ENCODE measurements at regions not wholly inside any gene's neighbourhood (a gene's known extent, or its start where the extent isn't known, plus 50 kb on each side); places are given as distances from the start of the nearest gene placed in this dataset.

DNA sequence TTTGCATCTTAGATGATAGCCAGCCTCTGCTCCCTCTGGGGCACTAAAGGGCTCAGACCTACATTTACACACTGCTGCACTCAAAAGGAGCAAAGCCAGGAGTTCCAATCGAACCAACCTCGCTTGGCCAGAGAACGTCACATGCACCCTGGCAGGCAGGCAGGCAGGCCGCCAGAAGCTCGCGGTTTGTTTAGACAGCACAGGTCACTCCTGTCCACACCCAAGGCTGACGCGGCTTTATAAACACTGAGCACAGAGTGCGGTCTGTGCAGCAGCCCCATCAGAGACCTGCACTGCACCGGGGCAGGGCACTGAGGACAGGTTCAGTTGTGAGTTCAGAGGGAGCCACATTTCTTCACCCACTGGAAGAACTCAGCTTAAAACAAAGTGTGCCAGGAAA lies 143.9 kb downstream of the BCOR start:
- DNase-seq (ENCODE audit: low spot score): no peak
- no peaks in the 10 kb centered on the region for H3K27me3 Mint-ChIP-seq (ENCODE audit: insufficient read depth)
- no peaks in the 10 kb centered on the region for H3K36me3 Mint-ChIP-seq (ENCODE audit: low read depth)
- H3K27ac Mint-ChIP-seq: no peak overlapping the region
- peaks cover 11% of the 10 kb centered on the region for H3K4me1 Mint-ChIP-seq (ENCODE audit: low read depth)
- intact Hi-C loops (cut with micrococcal nuclease): no loop called here
- H3K4me3 Mint-ChIP-seq: no peak overlapping the region
- no peaks in the 10 kb centered on the region for H3K9me3 Mint-ChIP-seq

DNA sequence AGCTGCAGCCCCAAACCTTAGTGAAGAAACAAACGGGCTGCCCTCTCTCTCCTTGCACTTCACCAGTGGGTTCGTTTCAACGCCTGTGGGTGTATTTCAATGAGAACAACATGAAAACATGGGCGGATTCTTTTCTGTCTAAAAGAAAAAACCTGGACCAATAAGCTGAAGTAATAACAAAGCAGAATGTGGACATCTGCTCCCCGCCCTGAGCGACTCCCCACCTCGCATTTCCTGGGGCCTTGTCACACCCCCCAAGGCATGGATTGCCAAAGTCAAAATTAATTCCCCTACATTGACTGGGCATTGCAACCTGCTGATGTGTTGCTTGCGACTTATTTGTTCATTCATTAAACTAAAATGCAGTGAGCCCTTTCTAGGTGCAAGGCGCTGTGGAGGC lies 142.9 kb downstream of the BCOR start:
- intact Hi-C loops (cut with micrococcal nuclease): no loop called here
- Mint-ChIP-seq H3K36me3 (ENCODE audit: low read depth) (no peaks in the 10 kb centered on the region), H3K27me3 (ENCODE audit: insufficient read depth) (no peaks in the 10 kb centered on the region), H3K9me3 (no peaks in the 10 kb centered on the region), H3K27ac (no peak overlapping the region), H3K4me3 (no peak overlapping the region), H3K4me1 (ENCODE audit: low read depth) (peaks cover 11% of the 10 kb centered on the region)
- DNase-seq (ENCODE audit: low spot score): no peak

DNA sequence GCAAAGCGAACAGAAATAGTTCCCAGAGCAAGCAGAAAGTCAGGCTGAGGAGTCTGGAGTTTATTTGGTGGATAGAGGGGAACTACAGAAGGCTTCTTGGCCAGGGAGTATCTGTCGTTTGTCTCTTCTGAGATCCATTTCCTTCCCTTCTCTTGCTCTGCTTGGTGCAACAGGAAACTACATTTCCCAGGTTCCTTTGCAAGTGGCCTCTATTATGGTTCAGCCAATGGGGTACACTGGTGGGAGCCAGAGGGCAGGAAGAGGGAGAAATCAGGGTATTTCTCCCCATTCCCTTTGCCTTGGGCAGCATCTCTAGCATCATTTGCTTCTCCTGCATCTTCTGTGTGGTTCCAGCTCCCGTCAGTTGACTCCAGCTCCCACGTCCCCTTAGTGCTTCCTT lies 142.1 kb downstream of the BCOR start:
- Mint-ChIP-seq H3K4me1 (ENCODE audit: low read depth) (peaks cover 11% of the 10 kb centered on the region), H3K27ac (no peak overlapping the region)
- DNase-seq (ENCODE audit: low spot score): no peak

DNA sequence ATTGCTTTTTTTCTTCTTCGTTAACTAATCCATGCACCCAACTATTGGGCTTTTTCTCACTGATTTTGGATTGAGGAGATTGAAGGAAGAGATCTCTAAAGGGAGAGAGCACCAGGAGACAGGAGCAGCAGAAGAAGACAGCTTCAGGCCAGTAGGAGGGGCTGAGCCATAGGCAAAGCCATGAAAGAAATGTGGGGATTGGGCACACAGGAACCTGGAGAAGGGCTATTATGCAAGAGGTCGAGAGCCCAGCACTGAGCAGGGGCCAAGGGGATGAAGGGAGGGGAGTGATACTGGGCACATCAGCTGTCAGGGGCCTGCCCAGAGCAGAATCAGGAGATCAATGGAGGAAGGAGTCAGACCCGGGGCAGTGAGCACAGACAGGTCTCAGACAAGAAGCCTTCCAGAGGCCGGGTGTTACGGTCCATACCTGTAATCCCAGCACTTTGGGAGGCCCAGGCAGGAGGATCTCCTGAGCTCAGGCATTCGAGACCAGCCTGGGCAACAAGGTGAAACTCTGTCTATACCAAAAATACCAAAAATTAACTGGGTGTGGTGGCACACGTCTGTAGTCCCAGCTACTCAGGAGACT lies 140.9 kb downstream of the BCOR start:
- Mint-ChIP-seq H3K4me3 (no peak overlapping the region), H3K27ac (no peak overlapping the region), H3K36me3 (ENCODE audit: low read depth) (no peaks in the 10 kb centered on the region), H3K27me3 (ENCODE audit: insufficient read depth) (no peaks in the 10 kb centered on the region), H3K4me1 (ENCODE audit: low read depth) (peaks cover 11% of the 10 kb centered on the region), H3K9me3 (no peaks in the 10 kb centered on the region)
- DNase-seq (ENCODE audit: low spot score): no peak
- intact Hi-C loops (cut with micrococcal nuclease): no loop called here

More for the DNA sequence above, 142.1 kb downstream of the BCOR start:
- Mint-ChIP-seq H3K9me3 (no peaks in the 10 kb centered on the region), H3K36me3 (ENCODE audit: low read depth) (no peaks in the 10 kb centered on the region), H3K27me3 (ENCODE audit: insufficient read depth) (no peaks in the 10 kb centered on the region), H3K4me3 (no peak overlapping the region)
- intact Hi-C loops (cut with micrococcal nuclease): no loop called here

DNA sequence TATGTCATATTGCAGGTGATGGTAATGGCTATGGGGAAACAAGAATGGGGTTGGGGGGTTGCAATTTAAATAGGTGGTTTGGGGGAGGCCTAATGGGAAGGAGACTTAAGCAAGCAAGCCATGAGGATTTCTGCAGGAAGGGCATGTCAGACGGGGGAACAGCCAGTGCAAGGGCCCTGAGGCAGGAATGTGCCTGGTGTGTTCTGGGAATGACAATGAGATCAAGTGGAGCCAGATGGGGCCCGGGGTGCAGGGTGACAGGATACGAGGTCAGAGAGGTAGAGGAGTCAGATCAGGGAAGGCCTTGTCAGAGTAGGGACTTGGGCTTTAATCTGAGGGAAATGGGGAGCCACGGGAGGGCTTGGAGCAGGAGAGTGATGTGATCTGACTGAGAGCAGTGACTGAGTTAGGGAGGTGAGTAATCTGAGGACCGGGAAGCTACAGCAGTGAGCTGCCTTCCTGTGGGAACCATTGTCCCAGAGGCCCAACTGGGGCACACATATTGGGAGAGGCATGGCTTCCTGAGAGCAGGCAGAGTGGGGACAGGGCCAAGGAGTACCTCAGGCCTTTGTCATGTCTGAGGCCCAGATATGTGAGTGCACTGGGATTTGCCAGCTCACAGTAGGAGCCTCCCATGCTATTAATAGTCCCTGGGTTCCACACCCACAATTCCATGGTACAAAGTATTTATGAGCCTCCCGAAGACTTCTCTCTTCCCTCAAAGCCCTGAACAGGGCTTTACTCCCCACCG lies 139.8 kb downstream of the BCOR start:
- H3K4me1 Mint-ChIP-seq (ENCODE audit: low read depth): peaks cover 11% of the 10 kb centered on the region
- no peaks in the 10 kb centered on the region for H3K36me3 Mint-ChIP-seq (ENCODE audit: low read depth)
- DNase-seq (ENCODE audit: low spot score): no peak
- H3K9me3 Mint-ChIP-seq: no peaks in the 10 kb centered on the region
- H3K27ac Mint-ChIP-seq: peak overlapping the region; percentile 12
- H3K27me3 Mint-ChIP-seq (ENCODE audit: insufficient read depth): no peaks in the 10 kb centered on the region
- intact Hi-C loops (cut with micrococcal nuclease): no loop called here
- no peak overlapping the region for H3K4me3 Mint-ChIP-seq

DNA sequence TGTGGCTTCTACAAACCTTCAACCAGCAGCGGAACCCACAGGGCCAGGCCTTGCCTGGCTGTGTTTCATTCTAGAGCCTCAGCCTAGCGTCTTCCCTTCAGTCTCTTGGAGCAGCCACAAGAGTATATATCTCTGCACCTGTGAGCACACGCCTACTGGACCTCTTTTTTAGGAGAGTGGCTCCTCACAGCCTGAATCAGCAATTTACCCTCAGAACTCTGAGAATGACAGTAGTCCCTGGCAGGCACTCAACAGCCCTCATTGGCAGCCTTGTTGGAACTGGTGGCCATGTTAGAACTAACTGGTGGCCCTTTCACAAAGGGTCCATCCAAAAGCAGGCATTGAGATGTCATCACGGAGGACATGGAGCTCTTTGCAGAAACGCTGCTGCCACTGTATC lies 138.9 kb downstream of the BCOR start:
- DNase-seq (ENCODE audit: low spot score): no peak
- no peaks in the 10 kb centered on the region for H3K36me3 Mint-ChIP-seq (ENCODE audit: low read depth)
- H3K27me3 Mint-ChIP-seq (ENCODE audit: insufficient read depth): no peaks in the 10 kb centered on the region
- no peak overlapping the region for H3K27ac Mint-ChIP-seq
- H3K9me3 Mint-ChIP-seq: no peaks in the 10 kb centered on the region
- no peak overlapping the region for H3K4me3 Mint-ChIP-seq
- H3K4me1 Mint-ChIP-seq (ENCODE audit: low read depth): peaks cover 11% of the 10 kb centered on the region
- intact Hi-C loops (cut with micrococcal nuclease): no loop called here

DNA sequence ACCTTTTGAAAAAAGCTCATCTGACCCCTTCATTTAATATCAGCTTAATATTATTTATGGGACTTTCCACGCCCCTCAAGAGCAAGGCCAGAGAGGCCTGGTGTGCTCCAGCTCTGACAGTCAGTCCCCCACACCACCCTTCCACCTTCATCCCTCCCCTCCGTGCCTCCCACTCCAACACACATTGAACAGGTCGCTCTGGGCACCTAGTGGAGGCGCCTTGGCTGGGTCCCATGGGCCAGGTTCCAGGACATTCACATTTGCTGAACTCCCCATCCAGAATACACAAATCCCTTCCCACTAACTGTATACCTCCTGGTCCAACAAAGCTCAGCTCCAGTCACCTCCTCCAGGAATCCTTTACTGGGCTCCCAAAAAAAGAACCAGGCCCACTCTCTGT lies 137.5 kb downstream of the BCOR start:
- Mint-ChIP-seq H3K4me1 (ENCODE audit: low read depth) (peaks cover 7% of the 10 kb centered on the region), H3K9me3 (no peaks in the 10 kb centered on the region), H3K27ac (no peak overlapping the region), H3K36me3 (ENCODE audit: low read depth) (no peaks in the 10 kb centered on the region), H3K27me3 (ENCODE audit: insufficient read depth) (no peaks in the 10 kb centered on the region), H3K4me3 (no peak overlapping the region)
- intact Hi-C loops (cut with micrococcal nuclease): no loop called here
- DNase-seq (ENCODE audit: low spot score): no peak

DNA sequence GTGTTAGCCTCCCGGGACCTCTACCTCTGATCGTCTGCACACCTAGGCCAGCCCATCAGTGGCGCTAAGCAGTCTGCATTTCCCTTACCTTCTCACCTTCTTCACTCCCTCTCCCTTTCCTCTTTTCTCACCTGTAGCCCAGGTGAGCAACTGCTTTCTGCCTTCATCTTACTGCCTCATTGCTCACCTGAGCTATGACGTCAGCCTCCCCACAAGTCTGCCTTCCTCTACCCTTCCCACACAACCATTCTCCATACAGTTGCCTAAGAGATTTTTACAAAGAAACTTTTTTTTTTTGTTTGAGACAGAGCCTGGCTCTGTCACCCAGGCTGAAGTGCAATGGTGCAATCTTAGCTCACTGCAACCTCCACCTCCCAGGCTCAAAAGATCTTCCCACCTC lies 136.3 kb downstream of the BCOR start:
- no peak overlapping the region for H3K4me3 Mint-ChIP-seq
- no peaks in the 10 kb centered on the region for H3K36me3 Mint-ChIP-seq (ENCODE audit: low read depth)
- H3K27ac Mint-ChIP-seq: no peak overlapping the region
- no peaks in the 10 kb centered on the region for H3K27me3 Mint-ChIP-seq (ENCODE audit: insufficient read depth)
- no peaks in the 10 kb centered on the region for H3K9me3 Mint-ChIP-seq
- DNase-seq (ENCODE audit: low spot score): no peak
- H3K4me1 Mint-ChIP-seq (ENCODE audit: low read depth): no peaks in the 10 kb centered on the region
- intact Hi-C loops (cut with micrococcal nuclease): no loop called here

DNA sequence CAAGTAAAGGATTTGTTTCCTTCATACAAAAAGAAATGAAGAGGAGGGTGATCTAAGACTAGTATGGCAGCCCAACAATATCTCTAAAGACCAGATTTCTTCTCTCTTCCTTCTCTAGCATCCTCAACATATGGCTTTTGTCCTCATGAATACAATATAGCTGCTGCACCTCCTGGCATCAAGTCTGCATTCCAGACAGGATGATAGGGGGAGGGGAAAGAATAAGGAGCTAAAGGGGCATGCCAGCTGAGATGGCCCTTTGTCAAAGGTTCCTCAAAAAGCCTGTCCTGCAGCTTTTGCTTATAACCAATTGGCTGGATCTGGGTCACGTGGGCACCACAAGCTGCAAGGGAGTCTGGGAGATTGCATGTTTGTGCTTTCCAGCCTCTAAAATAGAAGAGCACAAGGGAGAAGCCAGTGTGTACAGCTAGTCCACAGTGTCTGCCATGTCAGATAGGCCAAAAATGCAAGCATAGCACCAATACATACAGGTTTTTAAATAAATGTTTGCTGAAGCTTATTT lies 132.6 kb downstream of the BCOR start:
- intact Hi-C loops (cut with micrococcal nuclease): no loop called here
- Mint-ChIP-seq H3K4me3 (no peak overlapping the region), H3K36me3 (ENCODE audit: low read depth) (peaks cover 2% of the 10 kb centered on the region), H3K27ac (no peak overlapping the region), H3K27me3 (ENCODE audit: insufficient read depth) (no peaks in the 10 kb centered on the region), H3K4me1 (ENCODE audit: low read depth) (peaks cover 2% of the 10 kb centered on the region), H3K9me3 (no peaks in the 10 kb centered on the region)
- no peak for DNase-seq (ENCODE audit: low spot score)

DNA sequence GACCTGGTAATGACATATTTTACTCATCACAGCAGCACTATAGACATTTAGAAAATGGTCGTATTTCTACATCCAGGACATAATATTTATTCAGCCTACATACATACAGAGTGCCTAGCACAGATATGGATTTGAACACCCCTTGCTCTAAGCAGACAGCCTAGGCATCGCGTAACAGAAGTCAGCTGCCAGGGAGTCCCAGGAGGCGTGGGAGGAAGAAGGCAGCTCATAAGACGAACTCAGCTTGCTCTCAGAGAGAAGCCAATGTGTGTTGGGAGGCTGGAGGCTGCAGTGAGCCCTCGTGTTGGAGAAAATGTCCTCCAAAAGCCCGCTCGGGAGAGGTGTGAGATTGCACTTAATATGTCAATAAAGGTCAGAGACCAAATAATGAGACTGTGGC lies 131.6 kb downstream of the BCOR start:
- Mint-ChIP-seq H3K4me3 (no peak overlapping the region), H3K27me3 (ENCODE audit: insufficient read depth) (no peaks in the 10 kb centered on the region), H3K36me3 (ENCODE audit: low read depth) (peaks cover 4% of the 10 kb centered on the region), H3K27ac (no peak overlapping the region), H3K4me1 (ENCODE audit: low read depth) (peaks cover 6% of the 10 kb centered on the region), H3K9me3 (peaks cover 4% of the 10 kb centered on the region)
- intact Hi-C loops (cut with micrococcal nuclease): no loop called here
- DNase-seq (ENCODE audit: low spot score): no peak

DNA sequence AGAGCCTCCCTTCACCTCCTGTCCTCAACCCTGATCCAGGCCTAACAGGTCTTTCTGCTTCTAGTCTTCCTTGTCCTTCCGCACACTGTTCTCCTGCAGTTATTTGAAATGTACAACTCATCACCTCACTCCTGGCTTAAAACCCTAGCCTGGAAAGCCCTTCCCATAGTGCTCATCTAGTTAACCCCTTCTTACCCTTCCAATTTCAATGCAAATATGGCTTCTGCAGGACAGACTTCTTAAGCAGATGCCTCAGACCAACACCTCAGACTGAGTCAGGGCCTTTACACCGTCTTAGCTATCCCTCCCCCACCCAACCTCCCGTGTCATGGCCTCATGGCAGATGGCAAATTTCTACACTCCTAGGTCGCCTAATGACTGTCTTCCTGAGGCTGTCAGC lies 130.4 kb downstream of the BCOR start:
- H3K4me1 Mint-ChIP-seq (ENCODE audit: low read depth): peaks cover 6% of the 10 kb centered on the region
- no peaks in the 10 kb centered on the region for H3K27me3 Mint-ChIP-seq (ENCODE audit: insufficient read depth)
- DNase-seq (ENCODE audit: low spot score): no peak
- H3K36me3 Mint-ChIP-seq (ENCODE audit: low read depth): peaks cover 5% of the 10 kb centered on the region
- no peak overlapping the region for H3K27ac Mint-ChIP-seq
- H3K4me3 Mint-ChIP-seq: no peak overlapping the region
- peaks cover 14% of the 10 kb centered on the region for H3K9me3 Mint-ChIP-seq
- intact Hi-C loops (cut with micrococcal nuclease): no loop called here

DNA sequence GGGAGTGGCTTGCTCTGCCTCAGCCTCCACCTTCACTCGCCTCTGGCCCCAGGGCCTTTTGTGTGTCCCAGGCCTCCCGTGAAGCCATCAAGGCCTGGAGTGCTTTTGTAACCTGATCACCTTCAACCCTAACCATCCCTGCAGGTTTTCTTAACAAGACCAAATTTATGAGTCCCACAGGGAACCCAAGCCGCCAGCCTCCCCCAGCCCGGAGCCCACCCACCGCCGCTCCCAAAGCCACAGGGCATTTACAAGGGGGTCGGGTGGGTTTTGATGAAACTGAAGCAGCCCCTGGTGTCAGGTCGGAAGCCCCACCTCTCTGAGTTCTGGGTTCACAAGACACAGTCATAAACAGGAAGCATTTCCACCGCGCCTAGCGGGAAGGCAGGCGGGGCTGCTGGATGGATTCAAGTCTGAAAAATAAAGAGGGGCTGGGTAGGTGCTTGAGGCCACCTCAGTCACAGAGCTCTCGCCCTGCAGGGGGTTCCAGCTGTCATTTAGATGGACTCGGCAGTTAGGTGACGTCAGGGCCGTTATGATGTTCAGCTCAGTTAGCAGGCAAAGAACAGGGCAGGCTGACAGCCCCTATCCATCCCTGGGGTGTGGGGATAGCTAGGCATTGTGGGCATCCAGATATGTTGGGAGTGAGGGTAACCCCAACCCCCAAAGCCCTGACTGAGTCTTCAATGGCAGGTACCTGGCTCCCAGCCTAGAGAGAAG lies 128.5 kb downstream of the BCOR start:
- Mint-ChIP-seq H3K9me3 (peaks cover 17% of the 10 kb centered on the region), H3K4me1 (ENCODE audit: low read depth) (peaks cover 6% of the 10 kb centered on the region), H3K27ac (peak overlapping the region; percentile 34), H3K4me3 (no peak overlapping the region), H3K27me3 (ENCODE audit: insufficient read depth) (no peaks in the 10 kb centered on the region), H3K36me3 (ENCODE audit: low read depth) (peaks cover 5% of the 10 kb centered on the region)
- intact Hi-C loops (cut with micrococcal nuclease): no loop called here
- peak; percentile 2 for DNase-seq (ENCODE audit: low spot score)

DNA sequence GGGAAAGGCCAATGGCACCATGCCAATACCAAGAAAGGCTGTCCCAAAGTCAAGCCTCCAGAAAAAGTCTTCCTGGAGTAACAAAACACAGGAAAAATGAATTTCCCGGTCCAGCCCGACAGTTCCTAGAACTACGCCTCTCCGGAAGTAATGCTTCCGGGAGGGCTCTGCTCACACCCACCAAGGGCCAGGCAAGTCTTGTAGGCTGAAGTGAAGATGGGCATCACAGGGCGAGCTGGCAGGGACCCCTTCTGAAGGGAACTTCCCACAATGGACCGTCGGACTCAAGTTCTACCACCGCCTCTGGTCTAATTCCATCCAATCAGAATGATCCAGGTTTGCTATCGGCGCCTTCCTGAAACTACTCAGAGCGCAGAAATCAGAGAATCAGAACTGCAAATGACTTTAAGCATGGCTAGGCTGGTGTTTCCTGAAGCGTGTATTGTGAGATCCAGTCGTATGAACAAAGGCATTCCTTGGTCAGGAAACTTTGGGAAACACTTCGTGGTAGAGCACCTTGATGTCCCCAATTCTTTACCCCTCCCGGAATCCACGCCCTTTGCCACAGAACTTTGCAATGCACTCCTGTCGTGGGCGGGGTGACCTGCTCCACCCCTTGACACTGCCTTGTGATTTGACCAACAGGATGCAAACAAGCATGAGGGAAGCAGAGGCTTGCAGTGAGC lies 127.8 kb downstream of the BCOR start:
- H3K36me3 Mint-ChIP-seq (ENCODE audit: low read depth): peaks cover 5% of the 10 kb centered on the region

More for the DNA sequence above, 127.8 kb downstream of the BCOR start:
- Mint-ChIP-seq H3K27me3 (ENCODE audit: insufficient read depth) (no peaks in the 10 kb centered on the region), H3K4me3 (no peak overlapping the region), H3K27ac (no peak overlapping the region), H3K4me1 (ENCODE audit: low read depth) (peaks cover 6% of the 10 kb centered on the region), H3K9me3 (peaks cover 17% of the 10 kb centered on the region)
- DNase-seq (ENCODE audit: low spot score): no peak
- intact Hi-C loops (cut with micrococcal nuclease): no loop called here
